Heart right ventricle (tissue), 16 donors: ENCODE measurements at regions not wholly inside any gene's neighbourhood (a gene's known extent, or its start where the extent isn't known, plus 50 kb on each side); places are given as distances from the start of the nearest gene placed in this dataset.

ENCODE experiments used
- ATAC-seq, 8 donors: fragments of 200-7000 bp; cut with Tn5 transposase; one replicate each; pipeline ENCODE4 v1.9.1; 2020; ENCODE audit warnings: mild to moderate bottlenecking in 8 of 8, moderate library complexity in 8 of 8, moderate number of reproducible peaks in 1 of 8
- DNase-seq, 2 donors: peaks; one replicate each; pipeline ENCODE4 v3.0.0-alpha.2; 2020
- H3K27ac ChIP-seq, 10 donors: fragments of 200-600 bp; sonication (generic) in 2 of 10; one replicate each; pipeline versions ENCODE4 v1.5.0 to v1.8.0; 2020 to 2022; ENCODE audit warnings: mild to moderate bottlenecking in 3 of 10
- H3K27me3 ChIP-seq, 7 donors: fragments of 200-600 bp; one replicate each; pipeline ENCODE4 v1.8.0; 2021 to 2022; ENCODE audit warnings: mild to moderate bottlenecking in 2 of 7
- H3K36me3 ChIP-seq, 9 donors: fragments of 200-600 bp; sonication (generic) in 1 of 9; one replicate each; pipeline versions ENCODE4 v1.5.0 to v1.8.0; 2020 to 2022; ENCODE audit warnings: mild to moderate bottlenecking in 2 of 9
- H3K4me1 ChIP-seq, 9 donors: fragments of 200-600 bp; sonication (generic) in 1 of 9; one replicate each; pipeline versions ENCODE4 v1.5.0 to v1.8.0; 2020 to 2022; ENCODE audit warnings: mild to moderate bottlenecking in 4 of 9
- H3K4me3 ChIP-seq, 10 donors: fragments of 200-600 bp; sonication (generic) in 2 of 10; one replicate each; pipeline versions ENCODE4 v1.5.0 to v1.8.0; 2020 to 2022; ENCODE audit warnings: mild to moderate bottlenecking in 7 of 10, moderate library complexity in 2 of 10
- H3K9me3 ChIP-seq, 11 donors: fragments of 200-600 bp in 10 of 11; sonication (generic) in 2 of 11; one replicate each; pipeline versions ENCODE4 v1.5.0 to v1.8.0; 2013 to 2022; ENCODE audit warnings: mild to moderate bottlenecking in 2 of 11, control low read depth in 1 of 11, moderate library complexity in 1 of 11
- WGBS, 2 donors: extraction: QIAGEN DNeasy Blood & Tissue Kit; methylation state at CpG; one replicate each; pipeline ENCODE4 v1.1.7; 2013; ENCODE audit warnings: inconsistent platforms in 1 of 2; 5-methylcytosine and 5-hydroxymethylcytosine counted together
- intact Hi-C, 10 donors: fragments of 100-400 bp; cut with DNase I; formaldehyde crosslinking; loops; one replicate each; pipeline versions ENCODE4 v1.11.1 to v1.14.2; 2022
- TF ChIP-seq, protein P1 (sequence below), 9 donors: fragments of 200-600 bp; sonication (generic) in 2 of 9; IDR thresholded peaks; one replicate each; pipeline versions ENCODE4 v1.5.0 to v1.8.0; 2021 to 2022; ENCODE audit warnings: antibody characterized with exemption in 9 of 9, mild to moderate bottlenecking in 5 of 9, moderate library complexity in 1 of 9
- donor health status: Arrhythmogenic right ventricular cardiomyopathy.
- donor health status: ischemic (EF 13 %, LVEDD 7.1; RV severe dilation, severe dysfunction).
- donor health status: healthy with polysubstance abuse.
- donor health status: DM: no; HTN: yes; CAD: no.
- donor health status: DM: no; HTN: no; CAD: no.
- donor health status: ischemic (EF 25% LVEDD 6.9; RV normal size, moderate dysfunction).
- donor health status: ischemic (EF 25% LVEDD 5.7; RV mildly dilated, moderate dysfunction).
- donor health status: healthy.
- donor health status: DM: yes; HTN: yes; CAD: no.
- donor health status: Ischemic cardiomyopathy.
- donor health status: ischemic (EF 35%, LVEDD 5.7; RV mildly dilated, moderate dysfunction).
- donor health status: nonischemic (EF 11% LVEDD 7.7; RV severe dilation, severe dysfunction).
- donor health status: DM: yes; HTN: yes; CAD: no.
- donor health status: PGD.
- donor health status: ischemic (EF 29% LVEDD 5.4; RV normal size, mild dysfunction).
- donor health status: nonischemic (EF 23%, LVEDD 6.1; RV moderate dilation, normal function).

- peaks cover 0 to 35% (median 8%) of the 10 kb centered on the region in 7 donors for H3K27me3 ChIP-seq
- DNase-seq (no peak), ATAC-seq (no peak)
- no peaks in the 10 kb centered on the region for H3K9me3 ChIP-seq
- intact Hi-C loops, result loop anchor here in 5 of 10 donors (10.0 kb wide), 3 partner anchors 1361 to 1961 kb away; no protein-coding TSS in a partner anchor
- H3K4me1 ChIP-seq, result no peaks in the 10 kb centered on the region
- H3K36me3 ChIP-seq, result no peaks in the 10 kb centered on the region
- H3K27ac ChIP-seq, result no peak overlapping the region
- H3K4me3 ChIP-seq, result no peak overlapping the region
- TF ChIP-seq, protein P1, sequence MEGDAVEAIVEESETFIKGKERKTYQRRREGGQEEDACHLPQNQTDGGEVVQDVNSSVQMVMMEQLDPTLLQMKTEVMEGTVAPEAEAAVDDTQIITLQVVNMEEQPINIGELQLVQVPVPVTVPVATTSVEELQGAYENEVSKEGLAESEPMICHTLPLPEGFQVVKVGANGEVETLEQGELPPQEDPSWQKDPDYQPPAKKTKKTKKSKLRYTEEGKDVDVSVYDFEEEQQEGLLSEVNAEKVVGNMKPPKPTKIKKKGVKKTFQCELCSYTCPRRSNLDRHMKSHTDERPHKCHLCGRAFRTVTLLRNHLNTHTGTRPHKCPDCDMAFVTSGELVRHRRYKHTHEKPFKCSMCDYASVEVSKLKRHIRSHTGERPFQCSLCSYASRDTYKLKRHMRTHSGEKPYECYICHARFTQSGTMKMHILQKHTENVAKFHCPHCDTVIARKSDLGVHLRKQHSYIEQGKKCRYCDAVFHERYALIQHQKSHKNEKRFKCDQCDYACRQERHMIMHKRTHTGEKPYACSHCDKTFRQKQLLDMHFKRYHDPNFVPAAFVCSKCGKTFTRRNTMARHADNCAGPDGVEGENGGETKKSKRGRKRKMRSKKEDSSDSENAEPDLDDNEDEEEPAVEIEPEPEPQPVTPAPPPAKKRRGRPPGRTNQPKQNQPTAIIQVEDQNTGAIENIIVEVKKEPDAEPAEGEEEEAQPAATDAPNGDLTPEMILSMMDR (IDR thresholded peaks at IDR 0.05), result no peak
Observed at GRCh38 chr11:116695657-116696254, 77.0 kb downstream of the BUD13 start.

DNA sequence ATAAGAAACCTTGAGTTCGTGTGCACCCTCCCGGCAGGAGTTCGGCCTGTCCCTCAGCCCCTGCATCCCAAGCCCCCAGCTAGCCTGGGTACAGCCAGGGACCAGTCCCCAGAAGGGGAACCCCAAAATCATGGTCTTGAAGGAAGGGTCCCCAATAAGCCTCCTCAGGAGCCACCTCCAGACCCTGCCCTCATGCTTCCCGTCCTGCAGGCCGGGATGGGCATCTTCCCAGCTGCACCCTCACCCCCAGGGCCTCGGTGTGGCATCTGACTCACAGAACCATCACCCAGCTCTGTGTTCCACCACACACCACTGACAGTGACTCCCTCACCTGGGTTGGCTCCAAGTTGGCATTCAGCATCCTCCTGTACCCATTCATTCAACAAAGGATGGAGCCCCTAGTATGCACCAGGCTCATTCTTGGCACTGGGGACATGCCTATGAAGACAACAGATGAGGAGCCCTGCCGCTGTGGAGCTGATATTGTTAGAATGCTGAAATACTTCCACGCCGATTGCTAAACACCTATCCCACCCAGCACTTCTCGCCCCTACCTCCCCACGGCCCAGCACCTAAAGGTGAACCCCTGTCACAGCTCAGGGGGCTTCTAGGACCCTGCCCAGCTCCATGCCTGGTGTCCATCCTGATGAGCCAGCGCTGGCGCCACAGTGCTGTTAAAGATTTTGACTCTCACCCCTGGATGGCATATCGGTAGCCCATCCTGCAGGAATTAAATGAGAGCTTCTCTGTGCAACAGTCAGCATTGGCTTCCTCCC, 77.8 kb downstream of the BUD13 start:
- Histone ChIP-seq H3K9me3 (no peaks in the 10 kb centered on the region), H3K4me3 (no peak overlapping the region), H3K27me3 (peaks cover 0 to 35% (median 8%) of the 10 kb centered on the region in 7 donors), H3K27ac (no peak overlapping the region), H3K4me1 (no peaks in the 10 kb centered on the region), H3K36me3 (no peaks in the 10 kb centered on the region)
- 83 to 88% methylated on average over 14 of the region's 14 CpGs for WGBS, 2 donors
- intact Hi-C loops, result loop anchor here in 6 of 10 donors (5.0 to 10.0 kb wide), 4 partner anchors 243 to 1960 kb away; no protein-coding TSS in a partner anchor
- ATAC-seq, result no peak
- DNase-seq, result no peak
- TF ChIP-seq, protein P1 (IDR thresholded peaks at IDR 0.05), result no peak

- Histone ChIP-seq H3K27me3 (peaks cover 0 to 35% (median 8%) of the 10 kb centered on the region in 7 donors), H3K27ac (no peak overlapping the region), H3K36me3 (no peaks in the 10 kb centered on the region), H3K4me3 (no peak overlapping the region), H3K4me1 (no peaks in the 10 kb centered on the region), H3K9me3 (no peaks in the 10 kb centered on the region)
- TF ChIP-seq, protein P1 (IDR thresholded peaks at IDR 0.05), result no peak
- WGBS, 2 donors, result 50 to 81% methylated on average over 3 of the region's 3 CpGs
- no peak for ATAC-seq
- intact Hi-C loops, result loop anchor here in 6 of 10 donors (5.0 to 10.0 kb wide), 4 partner anchors 242 to 1960 kb away; no protein-coding TSS in a partner anchor
- DNase-seq, result no peak
Observed at GRCh38 chr11:116694349-116694725, 78.5 kb downstream of the BUD13 start.

DNA sequence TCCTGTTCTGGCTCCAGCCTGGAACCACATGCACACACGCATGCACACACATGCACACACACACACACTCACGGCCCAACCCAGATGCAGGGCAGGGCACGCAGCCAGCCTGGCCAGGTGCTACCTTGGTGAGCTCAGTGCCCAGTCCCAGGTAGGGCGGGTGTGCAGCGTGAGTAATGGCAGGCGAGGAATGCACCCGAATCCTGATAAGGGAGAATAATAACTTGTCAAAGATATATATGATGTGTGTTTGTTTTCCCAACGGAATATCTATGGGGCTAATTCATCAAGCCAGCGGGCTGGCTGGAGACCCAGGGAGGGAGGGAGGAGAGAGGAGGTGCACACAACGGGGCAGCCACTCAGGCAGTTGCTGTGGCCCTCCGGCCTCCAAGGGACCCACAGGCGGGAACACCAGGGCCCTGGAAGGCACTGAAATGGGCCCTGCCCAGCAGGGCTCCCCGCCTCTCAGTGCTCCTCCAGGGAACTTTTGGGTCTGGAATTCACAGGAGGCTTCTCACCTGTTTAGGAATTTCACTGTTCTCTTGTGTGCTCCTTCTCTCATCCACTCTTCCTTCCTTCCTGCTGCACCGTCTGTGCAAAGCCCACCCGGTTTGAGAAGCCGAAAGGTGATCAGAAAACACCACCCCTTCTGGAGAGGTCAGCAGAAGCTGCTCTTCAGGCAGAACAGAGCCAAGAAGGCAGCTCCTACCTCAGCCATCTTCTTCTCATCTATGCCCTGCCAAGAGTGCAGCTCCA, 79.0 kb downstream of the BUD13 start:
- Histone ChIP-seq H3K27me3 (peaks cover 0 to 35% (median 8%) of the 10 kb centered on the region in 7 donors), H3K36me3 (no peaks in the 10 kb centered on the region), H3K4me3 (no peak overlapping the region), H3K4me1 (no peaks in the 10 kb centered on the region), H3K27ac (no peak overlapping the region), H3K9me3 (no peaks in the 10 kb centered on the region)
- TF ChIP-seq, protein P1 (IDR thresholded peaks at IDR 0.05), result no peak
- intact Hi-C loops, result loop anchor here in 6 of 10 donors (5.0 to 10.0 kb wide), 4 partner anchors 241 to 1959 kb away; no protein-coding TSS in a partner anchor
- ATAC-seq, result no peak
- DNase-seq, result no peak
- WGBS, 2 donors, result 69 to 75% methylated on average over 16 of the region's 16 CpGs
